ENCODE measurements at regions not wholly inside any gene's neighbourhood (a gene's known extent, or its start where the extent isn't known, plus 50 kb on each side); places are given as distances from the start of the nearest gene placed in this dataset.

DNA sequence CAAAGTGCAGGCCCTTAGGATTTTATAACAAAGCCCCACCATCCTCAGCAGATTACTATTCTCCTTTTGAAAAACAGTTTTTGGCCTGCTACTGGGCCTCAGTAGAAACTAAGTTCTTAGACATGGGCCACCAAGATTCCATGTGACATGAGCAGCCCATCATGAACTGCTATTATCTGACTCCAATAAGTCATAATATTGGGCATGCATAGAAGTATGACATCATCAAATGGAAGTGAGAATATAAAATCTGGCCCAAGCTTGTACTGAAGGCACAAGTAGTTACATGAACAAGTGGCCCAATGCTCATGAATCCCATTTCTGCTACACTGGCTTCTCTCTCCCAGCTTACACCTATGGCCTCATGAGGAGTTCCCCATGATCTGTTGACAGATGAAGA lies 404.8 kb downstream of the EPHA5 start:
- no peaks in the 10 kb centered on the region for H3K79me2 ChIP-seq (replicated peaks; ENCODE audit: insufficient read depth)
- H2AFZ ChIP-seq: no peak overlapping the region
- no peak overlapping the region for H3K4me3 Mint-ChIP-seq
- no peak for TF ChIP-seq ZNF331 (CRISPR knock-in tag; IDR thresholded peaks at IDR 0.05; ENCODE audit: low read depth)
- TF ChIP-seq EZH2 (IDR thresholded peaks at IDR 0.05; ENCODE audit: low read depth, unreplicated experiment): no peak
- TF ChIP-seq EZH2phosphoT487 (IDR thresholded peaks at IDR 0.05; ENCODE audit: unreplicated experiment): no peak
- no peak for TF ChIP-seq CREB1 (CRISPR knock-in tag; IDR thresholded peaks at IDR 0.05; ENCODE audit: low read depth)
- TF ChIP-seq, protein P1, sequence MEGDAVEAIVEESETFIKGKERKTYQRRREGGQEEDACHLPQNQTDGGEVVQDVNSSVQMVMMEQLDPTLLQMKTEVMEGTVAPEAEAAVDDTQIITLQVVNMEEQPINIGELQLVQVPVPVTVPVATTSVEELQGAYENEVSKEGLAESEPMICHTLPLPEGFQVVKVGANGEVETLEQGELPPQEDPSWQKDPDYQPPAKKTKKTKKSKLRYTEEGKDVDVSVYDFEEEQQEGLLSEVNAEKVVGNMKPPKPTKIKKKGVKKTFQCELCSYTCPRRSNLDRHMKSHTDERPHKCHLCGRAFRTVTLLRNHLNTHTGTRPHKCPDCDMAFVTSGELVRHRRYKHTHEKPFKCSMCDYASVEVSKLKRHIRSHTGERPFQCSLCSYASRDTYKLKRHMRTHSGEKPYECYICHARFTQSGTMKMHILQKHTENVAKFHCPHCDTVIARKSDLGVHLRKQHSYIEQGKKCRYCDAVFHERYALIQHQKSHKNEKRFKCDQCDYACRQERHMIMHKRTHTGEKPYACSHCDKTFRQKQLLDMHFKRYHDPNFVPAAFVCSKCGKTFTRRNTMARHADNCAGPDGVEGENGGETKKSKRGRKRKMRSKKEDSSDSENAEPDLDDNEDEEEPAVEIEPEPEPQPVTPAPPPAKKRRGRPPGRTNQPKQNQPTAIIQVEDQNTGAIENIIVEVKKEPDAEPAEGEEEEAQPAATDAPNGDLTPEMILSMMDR (conservative IDR thresholded peaks at IDR 0.05; ENCODE audit: low read depth in 2 of 2): no peak
- TF ChIP-seq, protein P2, sequence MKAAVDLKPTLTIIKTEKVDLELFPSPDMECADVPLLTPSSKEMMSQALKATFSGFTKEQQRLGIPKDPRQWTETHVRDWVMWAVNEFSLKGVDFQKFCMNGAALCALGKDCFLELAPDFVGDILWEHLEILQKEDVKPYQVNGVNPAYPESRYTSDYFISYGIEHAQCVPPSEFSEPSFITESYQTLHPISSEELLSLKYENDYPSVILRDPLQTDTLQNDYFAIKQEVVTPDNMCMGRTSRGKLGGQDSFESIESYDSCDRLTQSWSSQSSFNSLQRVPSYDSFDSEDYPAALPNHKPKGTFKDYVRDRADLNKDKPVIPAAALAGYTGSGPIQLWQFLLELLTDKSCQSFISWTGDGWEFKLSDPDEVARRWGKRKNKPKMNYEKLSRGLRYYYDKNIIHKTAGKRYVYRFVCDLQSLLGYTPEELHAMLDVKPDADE (IDR thresholded peaks at IDR 0.05): no peak
- TF ChIP-seq ZNF462 (CRISPR knock-in tag; IDR thresholded peaks at IDR 0.05): no peak
- H3K4me2 ChIP-seq: no peak overlapping the region
- no peaks in the 10 kb centered on the region for H3K4me1 ChIP-seq (ENCODE audit: insufficient read depth)
- H3K27me3 Mint-ChIP-seq (ENCODE audit: insufficient read depth, low read depth, poor library complexity): no peaks in the 10 kb centered on the region
- no peaks in the 10 kb centered on the region for H3K27me3 ChIP-seq (ENCODE audit: insufficient read depth)
- no peaks in the 10 kb centered on the region for H3K4me1 Mint-ChIP-seq
- H4K20me1 ChIP-seq (replicated peaks; ENCODE audit: insufficient read depth): no peaks in the 10 kb centered on the region
- H3K27ac Mint-ChIP-seq: no peak overlapping the region
- peaks cover 6% of the 10 kb centered on the region; the same call in 1 of the 2 replicates for H3K9me2 ChIP-seq (ENCODE audit: insufficient read depth)
- H3F3A ChIP-seq (replicated peaks; ENCODE audit: low read depth): no peaks in the 10 kb centered on the region
- no peak overlapping the region for H3K4me3 ChIP-seq
- H3K27ac ChIP-seq (ENCODE audit: low read depth): no peak overlapping the region
- H3K36me3 ChIP-seq (ENCODE audit: insufficient read depth): no peaks in the 10 kb centered on the region
- H3K9me3 Mint-ChIP-seq: no peaks in the 10 kb centered on the region
- H3K36me3 Mint-ChIP-seq (ENCODE audit: low read depth): no peaks in the 10 kb centered on the region
- ATAC-seq (no peak), DNase-seq (ENCODE audit: low spot score) (no peak)

Data from GM23338 (cell line).